ENCODE measurements at regions not wholly inside any gene's neighbourhood (a gene's known extent, or its start where the extent isn't known, plus 50 kb on each side); places are given as distances from the start of the nearest gene placed in this dataset.

- TF ChIP-seq CTCF (IDR thresholded peaks at IDR 0.05 in 4 of 5, conservative IDR thresholded peaks at IDR 0.05 in 1 of 5) (no peak), POLR2A (IDR thresholded peaks at IDR 0.05) (no peak)
These were observed 63.4 kb upstream of the TMEM164 start for GRCh38 chrX:109939498-109939897.
